ENCODE measurements at regions not wholly inside any gene's neighbourhood (a gene's known extent, or its start where the extent isn't known, plus 50 kb on each side); places are given as distances from the start of the nearest gene placed in this dataset.
A peak's percentile ranks its signal among the peaks of the same experiment; 100 is the strongest.

DNA sequence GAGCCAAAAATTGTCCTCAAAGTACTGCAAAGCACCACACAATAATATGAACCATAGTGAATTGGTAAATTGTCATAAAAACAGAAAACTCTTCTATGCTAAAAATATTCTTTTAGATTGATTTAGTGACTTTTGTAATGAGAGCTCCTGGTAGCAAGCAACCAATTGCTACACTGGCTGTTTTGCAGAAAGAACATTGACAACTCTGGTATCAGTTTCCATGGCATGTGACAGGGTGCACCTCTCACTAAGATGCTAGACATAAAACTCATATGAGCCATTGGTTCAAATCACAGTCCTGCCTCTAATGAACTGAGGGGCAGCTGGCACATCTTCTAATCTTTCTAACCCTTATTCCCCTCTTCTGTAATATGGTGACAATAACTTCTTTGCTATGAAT is 212.2 kb downstream of the HS3ST1 start:
- Histone ChIP-seq H3K4me3 (no peak overlapping the region), H3K36me3 (no peaks in the 10 kb centered on the region), H3K9me3 (no peaks in the 10 kb centered on the region), H3K27me3 (no peaks in the 10 kb centered on the region)
- no peak for DNase-seq

DNA sequence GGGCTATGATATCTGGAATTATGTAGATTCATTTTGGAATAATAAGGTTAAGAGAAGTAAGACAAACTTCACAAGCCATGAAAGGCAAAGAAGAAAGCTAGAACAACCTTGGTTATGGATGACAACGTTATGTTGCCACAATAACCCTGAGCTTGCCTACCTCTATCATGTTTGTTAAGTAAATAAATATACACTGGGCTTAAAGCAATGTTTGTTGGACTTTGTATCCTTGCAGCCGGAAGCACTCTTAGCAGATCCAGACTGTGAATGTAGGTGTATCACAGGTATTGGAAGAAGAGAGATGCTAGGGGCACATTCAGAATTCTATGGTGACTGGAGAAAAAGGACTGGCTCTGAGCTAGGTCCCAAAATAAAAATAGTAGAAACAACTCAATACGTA is 214.4 kb downstream of the HS3ST1 start:
- H3K36me3 ChIP-seq: no peaks in the 10 kb centered on the region
- no peak for DNase-seq
- H3K9me3 ChIP-seq: no peaks in the 10 kb centered on the region
- no peak overlapping the region for H3K4me3 ChIP-seq
- no peaks in the 10 kb centered on the region for H3K27me3 ChIP-seq

DNA sequence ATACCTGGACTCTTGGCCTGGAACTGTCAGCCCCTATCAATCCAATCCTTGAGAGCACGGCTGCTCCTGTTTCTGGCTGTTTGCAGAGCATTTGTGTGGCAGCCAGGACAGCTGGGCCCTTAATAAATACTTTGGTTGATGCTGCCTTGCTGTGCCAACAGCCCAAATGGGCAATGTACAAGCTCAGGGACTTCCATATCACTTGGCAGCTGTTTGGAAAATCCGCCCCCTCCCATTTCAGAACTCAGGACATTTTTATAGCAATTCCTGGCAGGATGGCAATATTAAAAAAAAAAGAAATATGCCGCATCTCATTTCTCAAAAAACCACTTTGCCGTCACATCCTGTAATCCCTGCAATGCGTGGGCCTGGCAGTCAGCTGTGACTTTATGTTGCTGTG is 218.9 kb downstream of the HS3ST1 start:
- no peaks in the 10 kb centered on the region for H3K36me3 ChIP-seq
- H3K4me3 ChIP-seq: no peak overlapping the region
- DNase-seq: no peak
- no peaks in the 10 kb centered on the region for H3K9me3 ChIP-seq
- no peaks in the 10 kb centered on the region for H3K27me3 ChIP-seq

DNA sequence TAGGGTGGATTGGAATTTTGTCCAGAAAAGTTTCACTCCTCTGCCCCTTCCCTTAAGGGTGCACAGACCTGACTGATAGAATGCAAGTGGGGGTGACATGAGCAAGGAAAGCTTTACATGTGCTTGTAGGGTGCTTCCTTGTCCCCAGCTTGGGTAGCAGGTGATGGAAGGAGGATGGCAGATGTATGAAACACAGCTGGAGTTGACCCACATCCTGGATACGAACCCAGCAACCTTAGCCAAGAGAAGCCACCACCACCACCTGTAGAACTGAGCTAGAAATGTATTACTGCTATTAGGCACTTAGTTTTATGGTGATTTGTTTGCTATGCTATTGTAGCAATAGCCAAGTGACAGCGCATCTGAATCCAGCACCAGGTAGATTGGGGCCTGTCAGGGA is 227.4 kb downstream of the HS3ST1 start:
- Histone ChIP-seq H3K27me3 (no peaks in the 10 kb centered on the region), H3K4me3 (no peak overlapping the region), H3K36me3 (no peaks in the 10 kb centered on the region), H3K9me3 (no peaks in the 10 kb centered on the region)
- no peak for DNase-seq

DNA sequence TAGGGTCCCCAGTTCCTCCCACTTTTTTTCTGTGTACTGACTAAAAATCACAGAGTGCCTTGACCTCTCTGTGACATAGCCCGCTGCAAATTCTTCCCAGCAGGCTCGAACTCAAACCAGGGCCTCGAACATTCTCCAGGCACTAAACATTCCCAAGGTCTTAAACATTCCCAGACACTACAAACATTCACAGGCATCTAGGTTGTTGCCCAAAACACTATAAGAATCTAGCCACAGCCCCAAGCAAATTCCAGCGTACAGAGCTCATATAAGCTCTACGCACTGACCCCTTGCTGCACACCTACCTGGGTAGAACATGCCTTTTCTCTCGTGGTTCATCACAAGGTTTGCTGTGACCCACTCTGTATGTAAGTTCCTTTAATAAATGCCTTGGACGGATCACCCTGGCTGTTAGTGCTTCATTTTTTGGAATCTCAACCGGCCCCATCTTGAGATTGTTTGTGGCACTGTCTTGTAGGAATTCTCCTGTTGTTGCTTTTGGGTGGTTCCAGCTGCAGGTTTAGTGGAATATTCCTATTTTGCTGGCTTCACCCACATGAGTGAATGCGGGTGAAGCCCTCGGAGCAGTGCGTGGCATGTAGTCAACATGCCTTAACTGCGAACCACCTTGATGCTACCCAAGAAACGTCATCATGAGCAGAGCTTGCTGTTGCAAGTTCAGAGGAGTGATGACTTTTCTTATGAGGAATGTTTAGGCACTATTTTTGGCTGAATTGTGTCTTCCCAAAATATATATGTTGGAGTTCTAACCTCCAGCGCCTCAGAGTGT is 230.0 kb downstream of the HS3ST1 start:
- H3K27me3 ChIP-seq: no peaks in the 10 kb centered on the region
- H3K4me3 ChIP-seq: no peak overlapping the region
- H3K9me3 ChIP-seq: no peaks in the 10 kb centered on the region
- H3K36me3 ChIP-seq: no peaks in the 10 kb centered on the region
- no peak for DNase-seq

DNA sequence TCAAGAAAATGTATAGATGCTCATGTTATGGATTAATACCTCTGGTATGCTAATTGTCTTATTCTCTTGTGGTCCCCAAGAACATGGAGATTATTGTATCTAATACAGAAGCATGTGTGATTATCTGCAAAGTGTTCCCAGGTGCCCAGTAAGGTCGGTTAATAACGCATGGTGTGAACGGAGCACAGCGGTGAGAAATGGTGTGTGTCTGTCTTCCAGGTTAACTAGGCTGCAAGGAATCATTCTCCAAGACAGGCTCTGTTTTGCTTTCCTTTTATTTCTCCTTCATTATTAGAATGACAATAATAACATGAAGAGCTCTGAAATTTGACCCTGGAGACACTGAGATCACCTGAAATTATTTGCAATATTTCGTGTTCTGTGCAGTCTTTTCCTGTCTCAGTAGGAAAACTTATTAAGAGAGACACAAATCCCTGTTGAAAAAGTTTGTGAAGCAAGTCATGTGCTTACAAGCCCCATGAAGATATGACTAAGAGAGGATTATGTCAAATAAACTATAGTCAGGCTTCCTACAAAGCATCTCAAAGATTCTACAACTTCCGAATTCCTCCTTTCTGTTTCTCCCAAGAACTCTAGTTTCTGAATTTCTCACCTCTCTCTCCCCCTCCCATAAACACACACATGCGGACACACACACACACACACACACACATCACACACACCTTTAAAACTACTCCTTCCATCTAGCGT is 230.9 kb downstream of the HS3ST1 start:
- no peaks in the 10 kb centered on the region for H3K9me3 ChIP-seq
- H3K4me3 ChIP-seq: no peak overlapping the region
- H3K27me3 ChIP-seq: no peaks in the 10 kb centered on the region
- no peak for DNase-seq
- H3K36me3 ChIP-seq: no peaks in the 10 kb centered on the region

DNA sequence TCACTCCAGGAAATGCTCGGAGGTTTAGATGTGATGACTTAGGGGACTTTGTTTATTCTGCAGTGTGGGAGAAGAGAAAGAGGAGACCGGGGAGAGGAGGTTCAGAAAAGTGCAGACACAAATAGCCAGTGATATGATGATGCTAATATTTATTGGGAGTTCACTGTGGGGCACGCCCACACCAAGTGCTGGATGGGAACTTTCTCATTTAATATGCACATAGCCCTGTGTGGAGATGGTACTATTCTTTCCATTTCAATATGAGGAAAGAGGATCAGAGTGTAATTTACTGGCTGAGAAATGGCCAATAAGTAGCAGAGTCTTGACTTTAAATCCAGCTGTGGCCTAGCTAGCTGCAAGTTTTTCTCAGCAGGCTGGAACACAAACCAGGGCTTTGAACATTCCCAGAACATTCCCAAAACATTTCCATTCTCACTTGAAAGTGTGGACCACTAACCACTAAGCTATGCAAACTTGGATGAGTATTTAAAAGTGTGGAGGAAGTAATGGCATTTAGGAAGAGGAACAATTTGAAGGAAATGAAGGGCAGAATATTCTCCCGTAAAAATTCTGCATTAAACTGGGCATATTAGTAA is 231.7 kb downstream of the HS3ST1 start:
- H3K4me3 ChIP-seq: no peak overlapping the region
- H3K27me3 ChIP-seq: no peaks in the 10 kb centered on the region
- no peaks in the 10 kb centered on the region for H3K36me3 ChIP-seq
- no peaks in the 10 kb centered on the region for H3K9me3 ChIP-seq
- no peak for DNase-seq

DNA sequence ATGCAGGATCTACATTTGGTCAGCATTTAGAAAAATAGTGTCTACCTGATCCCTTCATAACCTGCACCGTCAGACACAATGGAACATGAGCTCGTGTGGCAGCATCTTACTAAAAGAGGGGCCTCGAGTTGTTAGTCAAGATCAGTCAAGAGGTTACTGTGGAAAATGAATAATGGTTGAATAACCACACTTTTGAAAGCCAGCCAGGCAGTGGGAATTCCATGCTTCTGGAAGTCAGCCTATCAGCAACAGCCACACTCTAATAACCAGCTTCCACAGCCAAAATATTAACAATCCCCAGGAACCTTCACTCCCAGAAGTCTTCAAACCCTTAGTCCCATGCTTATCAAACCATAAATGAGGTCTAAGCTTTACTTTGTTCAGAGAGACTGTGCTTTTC is 234.3 kb downstream of the HS3ST1 start:
- Histone ChIP-seq H3K4me3 (no peak overlapping the region), H3K9me3 (no peaks in the 10 kb centered on the region), H3K36me3 (no peaks in the 10 kb centered on the region), H3K27me3 (no peaks in the 10 kb centered on the region)
- DNase-seq: no peak

DNA sequence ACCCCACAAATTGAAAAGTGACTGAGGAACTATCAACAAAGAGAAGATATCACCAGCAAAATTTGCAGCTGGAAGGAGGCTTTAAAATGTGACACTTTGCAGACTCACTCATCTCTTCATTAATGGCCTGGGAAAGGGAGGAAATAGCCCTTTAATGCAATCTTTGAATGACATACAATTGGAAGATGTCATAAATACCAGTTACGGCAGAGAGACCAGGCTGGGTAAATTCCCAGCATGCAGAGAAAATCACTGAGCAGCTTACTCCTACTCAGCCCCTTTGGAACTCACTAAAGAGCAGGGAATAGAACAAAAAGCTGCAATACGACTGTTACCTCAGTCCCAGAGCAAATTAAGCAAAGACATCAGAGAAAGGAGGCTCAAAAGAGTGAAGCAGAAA is 238.9 kb downstream of the HS3ST1 start:
- no peak overlapping the region for H3K4me3 ChIP-seq
- no peaks in the 10 kb centered on the region for H3K27me3 ChIP-seq
- no peaks in the 10 kb centered on the region for H3K9me3 ChIP-seq
- DNase-seq: no peak
- H3K36me3 ChIP-seq: no peaks in the 10 kb centered on the region

DNA sequence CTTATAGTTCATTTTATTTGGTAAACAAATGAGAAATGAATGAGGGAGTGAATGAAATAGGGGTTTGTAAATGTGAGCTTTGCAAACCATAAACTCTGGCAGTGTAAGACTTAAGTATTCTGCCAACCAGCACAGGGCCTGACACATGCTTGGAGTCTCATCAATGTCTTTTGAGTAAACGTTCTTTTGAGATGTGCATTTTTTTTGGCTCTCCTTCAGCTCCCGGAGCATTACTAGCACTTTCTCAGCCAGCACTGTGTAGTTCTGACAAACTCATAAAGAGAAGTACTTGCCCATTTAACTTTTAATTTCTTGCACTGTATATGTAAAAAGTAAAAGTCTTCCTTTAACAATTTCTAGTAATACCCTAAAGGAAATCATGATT is 245.3 kb downstream of the HS3ST1 start:
- Histone ChIP-seq H3K9me3 (no peaks in the 10 kb centered on the region), H3K36me3 (no peaks in the 10 kb centered on the region), H3K4me3 (no peak overlapping the region), H3K27me3 (no peaks in the 10 kb centered on the region)
- DNase-seq: peak; percentile 67

DNA sequence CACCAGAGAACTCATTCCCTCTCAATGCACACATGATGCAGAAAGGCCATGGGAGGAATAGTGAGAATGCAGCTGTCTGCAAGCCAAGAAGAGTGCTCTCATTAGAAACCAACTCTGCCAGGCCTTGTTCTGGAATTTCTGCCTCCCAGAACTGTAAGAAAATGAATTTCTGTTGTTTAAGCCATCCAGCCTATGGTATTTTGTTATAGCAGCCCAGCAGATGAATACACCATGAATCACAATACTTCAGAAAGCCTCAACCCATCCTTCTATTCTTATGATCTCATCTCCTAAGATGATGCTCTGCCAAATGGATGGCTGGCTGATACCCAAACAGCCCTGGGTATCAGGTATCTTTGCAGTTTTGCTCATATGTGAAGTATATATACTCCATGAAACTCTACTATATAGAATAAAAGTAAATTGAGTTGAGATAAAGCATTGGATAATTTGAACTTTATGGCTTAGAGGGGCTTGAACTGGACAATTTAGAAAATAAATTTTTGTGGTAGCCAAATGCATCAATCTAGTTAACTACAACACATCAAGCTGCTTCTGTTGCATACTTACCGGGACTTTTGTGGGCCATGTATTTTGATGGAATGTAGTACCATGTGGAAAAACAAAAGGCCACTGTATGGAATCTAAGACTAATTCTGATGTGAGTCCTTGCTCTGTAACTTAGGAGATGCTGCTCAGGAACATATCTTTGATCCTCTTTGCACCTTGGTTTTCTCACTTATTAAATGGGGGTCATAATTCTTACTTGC is 245.9 kb downstream of the HS3ST1 start:
- Histone ChIP-seq H3K9me3 (no peaks in the 10 kb centered on the region), H3K4me3 (no peak overlapping the region), H3K27me3 (no peaks in the 10 kb centered on the region), H3K36me3 (no peaks in the 10 kb centered on the region)
- peak; percentile 76 for DNase-seq

DNA sequence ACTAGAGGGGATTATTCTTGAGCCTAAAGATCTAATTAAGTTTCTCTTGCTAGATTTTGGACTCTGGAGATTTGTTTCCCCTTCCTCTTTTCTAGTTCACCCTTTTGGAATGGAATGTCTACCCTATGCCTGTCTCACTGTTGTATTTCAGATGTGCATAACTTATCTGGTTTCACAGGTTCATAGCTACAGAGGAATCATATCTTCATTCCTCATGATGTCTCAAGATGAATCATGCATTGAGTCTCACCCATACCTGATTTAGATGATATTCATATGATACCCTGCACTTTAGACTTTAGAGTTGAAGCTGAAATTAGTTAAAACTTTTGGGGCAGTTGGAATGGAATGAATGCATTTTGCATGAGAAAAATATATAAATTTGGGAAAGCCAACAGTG is 246.7 kb downstream of the HS3ST1 start:
- DNase-seq: no peak
- Histone ChIP-seq H3K4me3 (no peak overlapping the region), H3K36me3 (no peaks in the 10 kb centered on the region), H3K9me3 (no peaks in the 10 kb centered on the region), H3K27me3 (no peaks in the 10 kb centered on the region)

DNA sequence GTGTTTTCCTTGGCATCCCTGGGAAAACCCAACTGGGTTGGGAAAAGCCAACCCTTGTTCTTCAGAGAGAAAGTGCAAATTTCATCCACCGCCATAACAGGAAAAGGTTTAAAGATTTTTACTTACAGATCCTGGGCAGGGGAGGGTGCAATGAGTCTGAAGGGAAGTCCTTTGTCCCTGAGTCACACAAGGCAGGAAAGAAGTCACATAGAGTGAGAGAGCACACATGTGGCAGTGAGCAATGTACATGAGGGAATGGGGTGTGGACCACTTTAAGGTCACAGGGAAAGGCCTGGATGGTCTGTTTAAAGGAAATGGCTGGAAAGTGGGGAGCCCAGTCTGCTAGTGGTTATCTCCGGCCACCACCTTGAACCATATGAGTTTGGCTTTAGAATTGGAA is 248.9 kb downstream of the HS3ST1 start:
- H3K36me3 ChIP-seq: no peaks in the 10 kb centered on the region
- no peak for DNase-seq
- no peaks in the 10 kb centered on the region for H3K27me3 ChIP-seq
- H3K4me3 ChIP-seq: no peak overlapping the region
- H3K9me3 ChIP-seq: no peaks in the 10 kb centered on the region

DNA sequence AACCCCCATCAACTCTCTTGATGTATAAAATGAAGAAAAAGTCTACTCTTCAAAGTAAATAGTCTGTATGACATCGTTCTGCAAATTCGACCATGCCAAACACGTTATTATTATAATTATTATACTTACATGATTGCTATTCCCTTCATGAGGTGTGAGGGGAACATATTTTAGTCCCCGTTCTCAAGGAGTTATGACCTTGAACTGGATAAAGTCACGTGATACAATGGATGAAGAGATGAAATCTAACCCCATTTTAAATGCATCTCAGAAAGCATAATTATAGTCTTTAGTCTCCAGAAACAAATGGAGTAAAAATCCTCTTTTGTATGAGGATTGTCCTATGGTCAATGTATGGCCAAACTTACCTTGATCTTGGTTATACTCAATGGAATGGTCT is 250.3 kb downstream of the HS3ST1 start:
- DNase-seq: no peak
- Histone ChIP-seq H3K36me3 (no peaks in the 10 kb centered on the region), H3K27me3 (no peaks in the 10 kb centered on the region), H3K9me3 (no peaks in the 10 kb centered on the region), H3K4me3 (no peak overlapping the region)

DNA sequence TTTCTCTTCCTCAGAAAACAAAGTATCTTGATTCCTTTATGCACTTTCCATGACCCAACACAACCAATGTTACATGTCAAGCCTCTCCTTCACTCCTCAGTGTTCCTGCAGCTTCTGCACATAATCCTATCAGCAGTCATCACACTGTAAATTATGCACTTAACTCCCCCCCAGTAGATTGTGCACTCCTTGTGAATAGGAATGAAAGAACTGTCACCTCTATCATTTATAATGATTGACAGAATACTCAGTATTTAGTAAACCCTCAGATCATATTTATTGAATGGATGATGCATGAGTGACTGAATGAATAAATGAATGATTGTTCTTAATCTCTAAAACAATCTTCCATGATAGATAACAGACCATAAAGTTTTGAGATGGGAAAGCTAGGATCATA is 253.3 kb downstream of the HS3ST1 start:
- H3K27me3 ChIP-seq: no peaks in the 10 kb centered on the region
- no peaks in the 10 kb centered on the region for H3K36me3 ChIP-seq
- DNase-seq: no peak
- no peaks in the 10 kb centered on the region for H3K9me3 ChIP-seq
- H3K4me3 ChIP-seq: no peak overlapping the region

DNA sequence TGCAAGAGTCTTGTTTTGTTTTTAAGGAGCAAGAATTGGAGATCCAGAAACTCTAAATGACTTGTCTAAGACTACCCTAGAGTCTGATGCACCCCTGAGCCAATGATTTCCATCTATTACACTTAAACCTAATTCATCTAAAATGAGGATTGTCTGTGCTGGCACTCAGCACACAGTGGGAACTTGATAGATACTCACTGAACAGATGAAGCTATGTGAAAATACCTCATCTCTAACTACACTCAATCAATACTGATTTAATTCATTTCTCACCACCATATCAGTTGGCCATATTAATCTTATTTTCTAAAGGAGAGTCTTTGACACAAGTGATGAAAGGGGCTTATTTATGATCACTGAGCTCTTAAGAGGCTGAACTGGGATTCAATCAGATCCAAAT is 262.1 kb downstream of the HS3ST1 start:
- Histone ChIP-seq H3K9me3 (no peaks in the 10 kb centered on the region), H3K4me3 (no peak overlapping the region), H3K27me3 (no peaks in the 10 kb centered on the region), H3K36me3 (no peaks in the 10 kb centered on the region)
- DNase-seq: no peak

DNA sequence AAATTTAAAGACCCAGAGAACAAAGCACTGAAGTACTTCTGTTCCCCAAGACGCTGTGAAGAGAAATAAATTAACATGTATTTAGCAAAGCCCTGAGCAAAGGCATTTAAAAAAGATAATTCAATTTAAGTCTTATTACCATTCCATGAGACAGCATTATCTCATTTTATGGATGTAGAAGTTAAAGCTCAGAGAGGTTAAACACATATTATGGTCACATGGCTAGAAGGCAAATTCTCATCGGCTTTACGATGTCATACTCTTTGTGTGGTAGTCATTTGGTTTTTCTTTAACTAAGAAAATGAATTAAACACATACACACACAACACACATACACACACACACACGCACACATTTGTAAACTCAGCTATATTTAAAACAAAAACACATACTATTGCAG is 262.7 kb downstream of the HS3ST1 start:
- Histone ChIP-seq H3K36me3 (no peaks in the 10 kb centered on the region), H3K4me3 (no peak overlapping the region), H3K9me3 (no peaks in the 10 kb centered on the region), H3K27me3 (no peaks in the 10 kb centered on the region)
- DNase-seq: no peak
